GM19452 (cell line): ENCODE measurements at regions not wholly inside any gene's neighbourhood (a gene's known extent, or its start where the extent isn't known, plus 50 kb on each side); places are given as distances from the start of the nearest gene placed in this dataset.
"Not testable (repeated sequence)": the region's sequence is repeated elsewhere in the genome, so short reads cannot be mapped to it uniquely, and the experiment has no call there.

Source experiments
- ATAC-seq: cut with Tn5 transposase; IDR thresholded peaks from one replicate; pipeline ENCODE4 v1.9.1; 2021; ENCODE audit not compliant: unreplicated experiment

GRCh38 chr9:67423049-67423728, 430.8 kb upstream of the SPATA31A3 start:
- not testable (repeated sequence) for ATAC-seq

GRCh38 chr9:67418496-67419079, 426.2 kb upstream of the SPATA31A3 start:
- ATAC-seq: not testable (repeated sequence)

GRCh38 chr9:67417341-67417983, 425.1 kb upstream of the SPATA31A3 start:
- ATAC-seq: not testable (repeated sequence)

- not testable (repeated sequence) for ATAC-seq
These were observed 424.3 kb upstream of the SPATA31A3 start for GRCh38 chr9:67416639-67417038.

GRCh38 chr9:67410606-67411220, 418.4 kb upstream of the SPATA31A3 start:
- not testable (repeated sequence) for ATAC-seq

GRCh38 chr9:67403739-67404138, 411.4 kb upstream of the SPATA31A3 start:
- ATAC-seq: not testable (repeated sequence)

GRCh38 chr9:67397731-67398130, 405.4 kb upstream of the SPATA31A3 start:
- ATAC-seq: not testable (repeated sequence)

GRCh38 chr9:67394782-67395181, 402.4 kb upstream of the SPATA31A3 start:
- ATAC-seq: not testable (repeated sequence)

- not testable (repeated sequence) for ATAC-seq
These were observed 401.7 kb upstream of the SPATA31A3 start for GRCh38 chr9:67394038-67394437.

- not testable (repeated sequence) for ATAC-seq
These were observed 377.3 kb upstream of the SPATA31A3 start for GRCh38 chr9:67369664-67370063.

GRCh38 chr9:67362325-67362724, 370.0 kb upstream of the SPATA31A3 start:
- ATAC-seq: not testable (repeated sequence)

GRCh38 chr9:67353961-67354360, 361.6 kb upstream of the SPATA31A3 start:
- not testable (repeated sequence) for ATAC-seq

- not testable (repeated sequence) for ATAC-seq
These were observed 357.0 kb upstream of the SPATA31A3 start for GRCh38 chr9:67349424-67349759.

GRCh38 chr9:67348562-67349423, 356.4 kb upstream of the SPATA31A3 start:
- not testable (repeated sequence) for ATAC-seq

GRCh38 chr9:67348094-67348493, 355.7 kb upstream of the SPATA31A3 start:
- ATAC-seq: not testable (repeated sequence)

GRCh38 chr9:67339216-67339615, 346.9 kb upstream of the SPATA31A3 start:
- ATAC-seq: not testable (repeated sequence)

- not testable (repeated sequence) for ATAC-seq
These were observed 345.9 kb upstream of the SPATA31A3 start for GRCh38 chr9:67338201-67338600.

GRCh38 chr9:67334727-67335572, 342.6 kb upstream of the SPATA31A3 start:
- not testable (repeated sequence) for ATAC-seq

- not testable (repeated sequence) for ATAC-seq
These were observed 339.3 kb upstream of the SPATA31A3 start for GRCh38 chr9:67331634-67332033.

GRCh38 chr9:67313409-67313808, 321.1 kb upstream of the SPATA31A3 start:
- ATAC-seq: not testable (repeated sequence)
